B cell (primary cell): ENCODE measurements at regions not wholly inside any gene's neighbourhood (a gene's known extent, or its start where the extent isn't known, plus 50 kb on each side); places are given as distances from the start of the nearest gene placed in this dataset.

Source experiments
- ATAC-seq: fragments of 200-7000 bp; cut with Tn5 transposase; one replicate; pipeline ENCODE4 v1.10.0; 2021; ENCODE audit warnings: low read depth, mild to moderate bottlenecking, moderate number of reproducible peaks, moderate library complexity
- CTCF ChIA-PET: fragments of 350-600 bp; sonication (Branson Sonifier 250); formaldehyde crosslinking; loops from one replicate; lab custom pipeline; 2021; ENCODE audit warnings: antibody characterized with exemption, inconsistent platforms; lab: Charles Lee
- POLR2A ChIA-PET: fragments of 350-600 bp; sonication (Branson Sonifier 250); formaldehyde crosslinking; loops from one replicate; lab custom pipeline; 2021; ENCODE audit warnings: antibody characterized with exemption; lab: Charles Lee
- DNase-seq: peaks from one replicate; pipeline ENCODE4 v3.0.0; 2013
- H2AFZ ChIP-seq: 2 replicates; pipeline ENCODE4 v1.6.1; 2012; ENCODE audit warnings: mild to moderate bottlenecking, low read depth, low read length; ENCODE audit not compliant: insufficient read depth, poor library complexity, severe bottlenecking
- H3K27ac ChIP-seq, 2 donors: 1 replicate in 1 of 2; 2 replicates in 1 of 2; pipeline ENCODE4 v1.5.1; 2012 to 2013; ENCODE audit warnings: low read length in 2 of 2, mild to moderate bottlenecking in 2 of 2, moderate library complexity in 1 of 2
- H3K27me3 ChIP-seq, 4 experiments: fragments of 200-600 bp in 1 of 4; sonication (generic) in 1 of 4; replicated peaks in 1 of 4; 1 replicate in 2 of 4; 2 replicates in 2 of 4; pipeline versions ENCODE4 v1.6.1 to v1.7.0; 2013 to 2016; ENCODE audit warnings: low read length in 3 of 4, mild to moderate bottlenecking in 2 of 4, mixed read lengths in 1 of 4, moderate library complexity in 1 of 4; ENCODE audit not compliant: insufficient read depth in 4 of 4, control insufficient read depth in 3 of 4; ENCODE audit errors: control extremely low read depth in 1 of 4
- H3K36me3 ChIP-seq, 2 experiments: replicated peaks in 1 of 2; 1 replicate in 1 of 2; 2 replicates in 1 of 2; pipeline versions ENCODE4 v1.6.1 to v1.7.1; 2013; ENCODE audit warnings: low read length in 1 of 2; ENCODE audit not compliant: insufficient read depth in 2 of 2, control insufficient read depth in 1 of 2; ENCODE audit errors: control extremely low read depth in 1 of 2, extremely low read depth in 1 of 2
- H3K4me1 ChIP-seq, 2 donors: fragments of 200-600 bp in 1 of 2; sonication (generic) in 1 of 2; 1 replicate in 1 of 2; 2 replicates in 1 of 2; pipeline versions ENCODE4 v1.5.1 to v1.6.1; 2013 to 2017; ENCODE audit warnings: low read length in 2 of 2; ENCODE audit not compliant: control insufficient read depth in 2 of 2, insufficient read depth in 2 of 2
- H3K4me2 ChIP-seq: replicated peaks from 2 replicates; pipeline ENCODE3; 2012; ENCODE audit warnings: mild to moderate bottlenecking, low read depth, low read length; ENCODE audit not compliant: poor library complexity, severe bottlenecking
- H3K4me3 ChIP-seq, 5 experiments: fragments of 200-600 bp in 1 of 5; sonication (generic) in 1 of 5; 1 replicate in 3 of 5; 2 replicates in 2 of 5; pipeline versions ENCODE4 v1.5.1 to v1.7.0; 2011 to 2016; ENCODE audit warnings: low read length in 4 of 5, mild to moderate bottlenecking in 4 of 5, low read depth in 2 of 5, control low read depth in 1 of 5, moderate library complexity in 1 of 5; ENCODE audit not compliant: insufficient read depth in 1 of 5; ENCODE audit errors: control extremely low read depth in 1 of 5, extremely low read depth in 1 of 5
- H3K79me2 ChIP-seq: fragments of 200-600 bp; sonication (generic); one replicate; pipeline ENCODE4 v1.6.0; 2016; ENCODE audit warnings: low read length; ENCODE audit not compliant: control insufficient read depth, insufficient read depth
- H3K9ac ChIP-seq: fragments of 200-600 bp; sonication (generic); 2 replicates; pipeline ENCODE4 v1.6.1; 2017; ENCODE audit warnings: mild to moderate bottlenecking, low read length, moderate library complexity
- H3K9me3 ChIP-seq, 3 donors: one replicate each; pipeline versions ENCODE4 v1.6.1 to v1.7.1; 2013; ENCODE audit warnings: low read length in 2 of 3; ENCODE audit not compliant: control insufficient read depth in 2 of 3, insufficient read depth in 1 of 3; ENCODE audit errors: control extremely low read depth in 1 of 3
- H4K20me1 ChIP-seq: 2 replicates; pipeline ENCODE4 v1.6.0; 2012; ENCODE audit warnings: mild to moderate bottlenecking, low read length; ENCODE audit not compliant: insufficient read depth, control insufficient read depth, poor library complexity, severe bottlenecking
- H3K27ac Mint-ChIP-seq: one replicate; pipeline ENCODE4 v1.8.0; 2021; ENCODE audit warnings: mixed read lengths
- H3K27me3 Mint-ChIP-seq: one replicate; pipeline ENCODE4 v1.8.0; 2021; ENCODE audit warnings: mixed read lengths
- H3K4me1 Mint-ChIP-seq: one replicate; pipeline ENCODE4 v1.8.0; 2021; ENCODE audit warnings: mixed read lengths
- H3K4me3 Mint-ChIP-seq: one replicate; pipeline ENCODE4 v1.8.0; 2021; ENCODE audit warnings: mixed read lengths
- H3K9me3 Mint-ChIP-seq: one replicate; pipeline ENCODE4 v1.8.0; 2022; ENCODE audit warnings: mixed read lengths; ENCODE audit not compliant: insufficient read depth
- CTCF ChIP-seq: fragments of 200-600 bp; IDR thresholded peaks from one replicate; pipeline ENCODE4 v1.8.0; 2022; ENCODE audit warnings: antibody characterized with exemption, mild to moderate bottlenecking
- EZH2 ChIP-seq: IDR thresholded peaks from 2 replicates; pipeline ENCODE4 v1.6.1; 2012; ENCODE audit warnings: borderline replicate concordance, low read depth, mild to moderate bottlenecking, moderate library complexity, low read length; ENCODE audit not compliant: insufficient read depth, poor library complexity, severe bottlenecking
- WGBS: methylation state at CpG from one replicate; pipeline ENCODE4 v1.1.5; 2013; ENCODE audit warnings: missing lambda C conversion rate; ENCODE audit not compliant: insufficient coverage; 5-methylcytosine and 5-hydroxymethylcytosine counted together
- intact Hi-C: fragments of 100-400 bp; cut with micrococcal nuclease; formaldehyde crosslinking; loops from one replicate; pipeline ENCODE4 v1.10.0; 2022

DNA sequence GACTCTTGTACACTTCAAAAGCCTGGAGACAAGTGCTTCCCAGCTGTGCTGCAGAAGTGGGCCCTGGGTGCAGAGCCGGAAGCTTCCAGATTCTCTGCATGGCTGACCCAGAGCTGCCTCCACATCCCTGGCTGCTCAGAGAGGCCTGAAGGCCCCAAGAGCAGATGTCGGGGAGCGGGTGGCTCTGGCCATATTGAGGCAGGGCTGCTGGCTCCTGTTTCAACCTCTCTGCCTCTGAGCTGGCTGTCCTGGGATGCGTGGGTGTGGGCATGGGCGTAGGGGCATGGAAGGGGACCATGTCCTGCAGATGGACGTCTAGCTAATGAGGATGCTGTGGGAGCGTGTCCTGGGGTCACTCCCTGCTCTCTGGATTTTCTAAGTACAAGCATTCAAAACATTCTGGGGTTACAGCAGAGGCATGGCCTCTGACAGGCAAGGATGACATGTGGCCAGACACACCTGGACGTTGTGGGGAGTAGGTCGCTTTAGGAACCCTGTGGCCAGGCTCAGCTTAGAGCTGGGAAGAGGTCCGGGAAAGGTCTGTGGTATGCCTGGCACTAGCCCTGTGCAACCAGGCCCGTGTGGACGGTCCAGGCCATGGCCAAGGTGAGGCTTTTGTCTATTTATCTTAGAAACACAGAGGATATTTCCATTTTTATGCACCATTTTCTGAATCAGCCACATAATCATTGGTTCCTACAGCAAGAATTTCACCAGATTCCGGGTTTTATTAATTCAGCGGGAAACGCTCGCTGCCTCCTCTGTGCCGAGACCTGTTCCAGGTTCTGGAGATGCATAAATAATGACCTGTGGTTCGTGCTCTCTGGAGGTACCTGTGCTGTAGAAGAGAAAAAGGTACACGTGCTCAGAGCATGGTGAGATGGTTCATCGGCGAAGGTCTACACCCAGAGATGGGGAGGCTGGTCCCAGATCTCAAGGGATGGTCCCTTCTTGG lies 361.1 kb downstream of the GLRX3 start:
- CTCF ChIA-PET, result no interaction called here
- H3K4me1 ChIP-seq, result no peaks in the 10 kb centered on the region
- TF ChIP-seq CTCF, result no peak
- no peak for TF ChIP-seq EZH2

DNA sequence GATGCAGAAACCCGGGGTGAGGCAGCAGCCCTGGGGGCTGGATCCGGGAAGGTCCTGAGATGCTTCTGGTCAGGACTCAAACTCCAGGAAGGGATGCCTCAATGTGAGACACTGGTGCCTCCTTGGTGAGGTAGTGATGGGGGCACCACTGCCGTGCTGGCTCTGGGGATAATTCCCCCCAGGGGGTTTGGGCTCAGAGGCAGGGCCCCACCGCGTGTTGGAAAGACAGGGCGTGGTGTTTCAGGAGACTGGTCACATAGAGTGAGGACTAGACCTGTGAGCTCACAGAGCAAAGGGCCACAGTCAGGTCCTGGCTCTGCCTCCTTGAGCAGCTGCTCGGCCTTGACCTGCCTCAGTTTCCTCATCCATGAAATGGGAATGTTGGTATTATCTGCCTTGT lies 361.9 kb downstream of the GLRX3 start:
- no peaks in the 10 kb centered on the region for H3K79me2 ChIP-seq
- H3K27me3 Mint-ChIP-seq, result no peaks in the 10 kb centered on the region
- peaks cover 0 to 46% (median 0%) of the 10 kb centered on the region in 3 donors for H3K9me3 ChIP-seq
- H4K20me1 ChIP-seq, result no peaks in the 10 kb centered on the region
- no peaks in the 10 kb centered on the region for H3K36me3 ChIP-seq
- H3K27ac ChIP-seq, result no peak overlapping the region
- H3K4me1 Mint-ChIP-seq, result no peaks in the 10 kb centered on the region
- no peak overlapping the region for H3K27ac Mint-ChIP-seq
- no peak for TF ChIP-seq CTCF
- TF ChIP-seq EZH2, result no peak
- no peaks in the 10 kb centered on the region for H3K4me1 ChIP-seq
- H3K4me2 ChIP-seq, result no peak overlapping the region
- no peaks in the 10 kb centered on the region for H3K9me3 Mint-ChIP-seq
- ChIA-PET CTCF (no interaction called here), POLR2A (no interaction called here)
- no peak overlapping the region for H3K9ac ChIP-seq
- DNase-seq, result no peak
- H3K27me3 ChIP-seq, result no peaks in the 10 kb centered on the region
- intact Hi-C loops, result no loop called here
- no peak overlapping the region for H3K4me3 ChIP-seq
- no peak overlapping the region for H3K4me3 Mint-ChIP-seq
- WGBS, result 80% methylated on average over 7 of the region's 7 CpGs
- ATAC-seq, result no peak
- H2AFZ ChIP-seq, result no peak overlapping the region

More for the DNA sequence above, 361.1 kb downstream of the GLRX3 start:
- Histone ChIP-seq H3K9ac (no peak overlapping the region), H3K4me3 (no peak overlapping the region), H2AFZ (no peak overlapping the region), H3K27me3 (no peaks in the 10 kb centered on the region), H3K4me2 (no peak overlapping the region), H4K20me1 (no peaks in the 10 kb centered on the region), H3K79me2 (no peaks in the 10 kb centered on the region), H3K36me3 (no peaks in the 10 kb centered on the region), H3K9me3 (peaks cover 0 to 53% (median 0%) of the 10 kb centered on the region in 3 donors), H3K27ac (no peak overlapping the region)
- WGBS, result 89% methylated on average over 21 of the region's 21 CpGs
- no peaks in the 10 kb centered on the region for H3K27me3 Mint-ChIP-seq
- ATAC-seq (no peak), DNase-seq (no peak)
- no peak overlapping the region for H3K4me3 Mint-ChIP-seq
- no peak overlapping the region for H3K27ac Mint-ChIP-seq
- H3K9me3 Mint-ChIP-seq, result no peaks in the 10 kb centered on the region
- intact Hi-C loops, result no loop called here
- POLR2A ChIA-PET, result no interaction called here
- H3K4me1 Mint-ChIP-seq, result no peaks in the 10 kb centered on the region
